Kidney (tissue), 13 donors: ENCODE measurements at regions not wholly inside any gene's neighbourhood (a gene's known extent, or its start where the extent isn't known, plus 50 kb on each side); places are given as distances from the start of the nearest gene placed in this dataset.
"Not testable (repeated sequence)": the region's sequence is repeated elsewhere in the genome, so short reads cannot be mapped to it uniquely, and the experiment has no call there.

Experiments
- DNase-seq, 5 donors: peaks; one replicate each; pipeline ENCODE4 v3.0.0-alpha.2; 2013 to 2020
- FAIRE-seq: peaks from 2 replicates; lab custom pipeline; 2012; peaks lifted over from hg19 to GRCh38; lab: Jason Lieb, UNC
- H3K27ac ChIP-seq, 2 donors: one replicate each; pipeline ENCODE4 v1.7.0; 2013; ENCODE audit warnings: low read depth in 2 of 2, low read length in 2 of 2, inconsistent platforms in 1 of 2
- H3K27me3 ChIP-seq: one replicate; pipeline ENCODE4 v1.7.1; 2013; ENCODE audit warnings: low read length, inconsistent platforms; ENCODE audit not compliant: control insufficient read depth, insufficient read depth
- H3K36me3 ChIP-seq, 3 donors: one replicate each; pipeline versions ENCODE4 v1.7.0 to v1.7.1; 2013; ENCODE audit warnings: low read length in 3 of 3, control low read depth in 1 of 3, inconsistent platforms in 1 of 3; ENCODE audit not compliant: insufficient read depth in 3 of 3, control insufficient read depth in 2 of 3
- H3K4me1 ChIP-seq, 3 donors: one replicate each; pipeline versions ENCODE4 v1.7.0 to v1.7.1; 2013; ENCODE audit warnings: low read length in 3 of 3, inconsistent platforms in 1 of 3, low read depth in 1 of 3; ENCODE audit not compliant: control insufficient read depth in 2 of 3, insufficient read depth in 2 of 3
- H3K4me3 ChIP-seq, 3 donors: one replicate each; pipeline versions ENCODE4 v1.7.0 to v1.8.1; 2013; ENCODE audit warnings: low read length in 3 of 3, control low read depth in 1 of 3, inconsistent platforms in 1 of 3
- H3K9ac ChIP-seq, 3 donors: one replicate each; pipeline versions ENCODE4 v1.7.0 to v1.7.1; 2013; ENCODE audit warnings: low read length in 3 of 3, control low read depth in 1 of 3, inconsistent platforms in 1 of 3
- H3K9me3 ChIP-seq, 3 donors: one replicate each; pipeline versions ENCODE4 v1.7.0 to v1.7.1; 2013; ENCODE audit warnings: low read length in 3 of 3, control low read depth in 1 of 3, inconsistent platforms in 1 of 3; ENCODE audit not compliant: control insufficient read depth in 2 of 3, insufficient read depth in 1 of 3
- intact Hi-C: fragments of 100-400 bp; cut with DNase I; formaldehyde crosslinking; loops from one replicate; pipeline ENCODE4 v1.11.1; 2022
- TF ChIP-seq, protein P1 (sequence below): IDR thresholded peaks from 3 replicates; pipeline ENCODE4 v1.5.1; 2012; ENCODE audit warnings: mild to moderate bottlenecking, moderate library complexity, borderline replicate concordance; ENCODE audit not compliant: insufficient read depth; ENCODE audit errors: extremely low read depth
- donor health status: control.
- donor health status: control.
- donor health status: control.
- donor health status: control.
- donor health status: control.
- donor health status: DM: yes; HTN: yes; CAD: no.
- donor health status: Normal renal cell carcinoma (clear cell type).

GRCh38 chr2:95734976-95735890 is 143.4 kb downstream of the TRIM43 start:
- intact Hi-C loops = no loop called here
- no peaks in the 10 kb centered on the region for H3K36me3 ChIP-seq
- no peak for FAIRE-seq
- H3K9ac ChIP-seq = no peak overlapping the region
- no peak overlapping the region for H3K4me3 ChIP-seq
- no peaks in the 10 kb centered on the region for H3K9me3 ChIP-seq
- DNase-seq = no peak
- no peak overlapping the region for H3K27ac ChIP-seq
- H3K4me1 ChIP-seq = no peaks in the 10 kb centered on the region
- no peaks in the 10 kb centered on the region for H3K27me3 ChIP-seq
- TF ChIP-seq, protein P1, sequence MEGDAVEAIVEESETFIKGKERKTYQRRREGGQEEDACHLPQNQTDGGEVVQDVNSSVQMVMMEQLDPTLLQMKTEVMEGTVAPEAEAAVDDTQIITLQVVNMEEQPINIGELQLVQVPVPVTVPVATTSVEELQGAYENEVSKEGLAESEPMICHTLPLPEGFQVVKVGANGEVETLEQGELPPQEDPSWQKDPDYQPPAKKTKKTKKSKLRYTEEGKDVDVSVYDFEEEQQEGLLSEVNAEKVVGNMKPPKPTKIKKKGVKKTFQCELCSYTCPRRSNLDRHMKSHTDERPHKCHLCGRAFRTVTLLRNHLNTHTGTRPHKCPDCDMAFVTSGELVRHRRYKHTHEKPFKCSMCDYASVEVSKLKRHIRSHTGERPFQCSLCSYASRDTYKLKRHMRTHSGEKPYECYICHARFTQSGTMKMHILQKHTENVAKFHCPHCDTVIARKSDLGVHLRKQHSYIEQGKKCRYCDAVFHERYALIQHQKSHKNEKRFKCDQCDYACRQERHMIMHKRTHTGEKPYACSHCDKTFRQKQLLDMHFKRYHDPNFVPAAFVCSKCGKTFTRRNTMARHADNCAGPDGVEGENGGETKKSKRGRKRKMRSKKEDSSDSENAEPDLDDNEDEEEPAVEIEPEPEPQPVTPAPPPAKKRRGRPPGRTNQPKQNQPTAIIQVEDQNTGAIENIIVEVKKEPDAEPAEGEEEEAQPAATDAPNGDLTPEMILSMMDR = no peak

DNA sequence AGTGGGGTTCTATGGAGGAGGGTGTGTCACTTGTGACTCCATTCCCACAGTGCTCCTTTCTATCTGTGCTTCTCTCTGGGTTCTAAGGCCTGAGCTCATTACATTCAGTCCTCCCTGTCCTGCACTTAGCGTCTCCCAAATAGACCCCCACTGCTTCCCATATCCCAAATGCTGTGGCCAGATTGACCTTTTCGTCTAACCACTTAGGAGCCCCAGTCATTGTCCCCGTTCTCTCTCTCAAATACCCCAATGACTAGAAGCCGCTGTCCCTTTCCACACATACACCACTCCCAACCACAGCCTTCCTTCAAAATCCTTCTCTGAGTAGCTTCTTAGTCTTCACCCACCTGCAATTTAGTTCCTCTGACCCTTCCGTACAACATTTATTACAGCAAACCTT is 146.5 kb downstream of the TRIM43 start:
- Histone ChIP-seq H3K4me3 (no peak overlapping the region), H3K36me3 (no peaks in the 10 kb centered on the region), H3K4me1 (no peaks in the 10 kb centered on the region), H3K9ac (no peak overlapping the region), H3K27ac (no peak overlapping the region), H3K27me3 (no peaks in the 10 kb centered on the region), H3K9me3 (no peaks in the 10 kb centered on the region)
- TF ChIP-seq, protein P1 = no peak
- DNase-seq (no peak), FAIRE-seq (no peak)
- intact Hi-C loops = no loop called here

DNA sequence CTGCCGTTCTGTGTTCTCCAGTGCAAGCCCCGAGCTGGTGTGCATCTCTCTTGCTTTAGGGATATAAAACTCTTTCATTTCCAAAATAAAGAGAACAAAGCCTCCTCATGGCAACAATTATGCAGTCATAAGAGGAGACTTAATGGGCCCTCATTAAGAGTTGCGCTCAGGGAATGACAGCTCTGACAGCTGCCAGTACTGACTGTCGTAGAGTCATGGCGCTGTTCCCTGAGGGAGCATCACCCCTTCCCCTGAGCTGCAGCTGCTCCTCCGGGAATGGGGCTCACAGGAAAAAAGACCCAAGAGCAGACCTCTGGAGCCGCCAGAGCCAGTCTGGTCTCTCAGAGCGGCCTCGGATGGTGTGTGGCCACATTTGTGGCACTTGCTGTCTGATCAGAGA is 160.3 kb downstream of the TRIM43 start:
- intact Hi-C loops, H3K27me3 ChIP-seq, H3K9me3 ChIP-seq, H3K9ac ChIP-seq, H3K4me3 ChIP-seq, H3K4me1 ChIP-seq, FAIRE-seq, H3K36me3 ChIP-seq, H3K27ac ChIP-seq, DNase-seq: not testable (repeated sequence)

- intact Hi-C loops, FAIRE-seq, H3K9me3 ChIP-seq: not testable (repeated sequence)
Measured at GRCh38 chr2:95753812-95754211, 162.0 kb downstream of the TRIM43 start.

DNA sequence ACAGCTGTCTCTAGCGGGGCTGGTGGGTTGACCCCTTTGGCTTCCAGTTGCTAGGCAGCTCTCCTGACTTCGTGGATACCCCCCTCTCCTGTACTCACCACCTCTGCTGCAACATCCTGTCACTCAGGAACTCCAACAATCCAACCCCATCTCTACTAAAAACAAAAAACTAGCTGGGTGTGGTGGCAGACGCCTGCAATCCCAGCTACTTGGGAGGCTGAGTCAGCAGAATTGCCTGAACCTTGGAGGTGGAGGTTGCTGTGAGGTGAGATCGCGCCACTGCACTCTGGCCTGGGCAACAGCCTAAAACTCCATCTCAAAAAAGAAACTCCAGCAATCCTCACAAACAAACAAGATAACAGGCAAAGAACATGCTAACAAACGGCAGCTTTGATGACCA is 162.4 kb downstream of the TRIM43 start:
- H3K27ac ChIP-seq, H3K36me3 ChIP-seq, DNase-seq, H3K4me1 ChIP-seq, H3K9me3 ChIP-seq, H3K9ac ChIP-seq, H3K27me3 ChIP-seq, H3K4me3 ChIP-seq, FAIRE-seq, intact Hi-C loops: not testable (repeated sequence)

More at GRCh38 chr2:95753812-95754211, 162.0 kb downstream of the TRIM43 start:
- H3K4me1 ChIP-seq, H3K36me3 ChIP-seq, H3K27me3 ChIP-seq, DNase-seq, H3K9ac ChIP-seq, H3K4me3 ChIP-seq, H3K27ac ChIP-seq: not testable (repeated sequence)

DNA sequence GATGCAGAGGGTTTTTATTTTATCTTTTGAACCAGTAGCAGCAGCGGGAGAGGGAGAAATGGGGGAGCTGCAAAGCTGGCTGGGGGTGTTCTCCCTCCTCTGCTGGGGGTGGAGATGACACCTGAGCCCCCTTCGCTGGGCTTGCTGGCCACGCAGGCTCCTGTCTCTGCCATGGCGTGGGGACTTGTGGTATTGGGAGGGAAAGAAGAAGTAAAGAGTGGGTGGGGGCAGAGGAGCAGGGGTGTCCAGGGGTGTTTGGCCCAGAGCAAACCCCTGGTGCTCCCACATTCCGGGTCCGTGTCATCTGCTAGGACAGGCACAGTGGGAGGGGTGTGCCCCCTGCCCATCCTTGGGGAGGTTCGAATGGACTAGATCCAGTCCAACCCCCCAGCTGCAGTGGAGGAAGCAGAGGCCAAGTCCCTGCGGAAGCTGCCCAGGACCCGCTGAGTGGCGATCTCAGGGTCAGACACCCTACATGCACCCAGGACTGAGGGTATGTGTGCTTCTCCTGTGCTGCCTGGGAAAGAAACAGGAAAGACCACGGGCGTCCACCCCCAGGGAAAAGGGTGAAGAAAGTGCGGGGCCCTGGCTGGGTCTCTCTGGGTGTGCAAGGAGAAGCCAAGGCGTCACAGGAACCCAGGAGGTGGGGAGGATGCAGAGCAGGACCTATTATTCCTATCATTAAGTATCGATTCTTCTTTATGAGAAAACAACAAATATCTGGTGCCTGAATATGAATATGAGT is 163.2 kb downstream of the TRIM43 start:
- H3K27ac ChIP-seq, FAIRE-seq, H3K27me3 ChIP-seq, H3K4me1 ChIP-seq, H3K36me3 ChIP-seq, H3K9ac ChIP-seq, H3K4me3 ChIP-seq, intact Hi-C loops, H3K9me3 ChIP-seq, DNase-seq: not testable (repeated sequence)
